OCI-LY1 (cell line): ENCODE measurements at regions not wholly inside any gene's neighbourhood (a gene's known extent, or its start where the extent isn't known, plus 50 kb on each side); places are given as distances from the start of the nearest gene placed in this dataset.

ENCODE experiments used
- H2AFZ ChIP-seq: fragments of 200-600 bp; sonication (generic), shearing (Covaris generic); 2 replicates; pipeline ENCODE4 v1.6.0; 2014; ENCODE audit warnings: antibody characterized with exemption, mild to moderate bottlenecking, low read length
- H3F3A ChIP-seq: fragments of 200-600 bp; sonication (generic), shearing (Covaris generic); 2 replicates; pipeline ENCODE4 v1.6.0; 2014; ENCODE audit warnings: mild to moderate bottlenecking, antibody characterized with exemption, low read length, moderate library complexity; ENCODE audit not compliant: insufficient read depth
- H3K27ac ChIP-seq: fragments of 200-600 bp; sonication (generic); 2 replicates; pipeline ENCODE4 v1.5.1; 2014; ENCODE audit warnings: low read length, mixed run types, mild to moderate bottlenecking, low read depth; ENCODE audit not compliant: poor library complexity, severe bottlenecking
- H3K27me3 ChIP-seq: fragments of 200-600 bp; sonication (generic); 2 replicates; pipeline ENCODE4 v1.6.0; 2014; ENCODE audit warnings: antibody characterized with exemption, mild to moderate bottlenecking, low read length, moderate library complexity; ENCODE audit not compliant: insufficient read depth
- H3K36me3 ChIP-seq: fragments of 200-600 bp; sonication (generic); 2 replicates; pipeline ENCODE4 v1.6.1; 2014; ENCODE audit warnings: mild to moderate bottlenecking, antibody characterized with exemption, low read length, moderate library complexity, mixed read lengths; ENCODE audit not compliant: insufficient read depth
- H3K4me1 ChIP-seq: fragments of 200-600 bp; sonication (generic); 2 replicates; pipeline ENCODE4 v1.5.1; 2014; ENCODE audit warnings: mild to moderate bottlenecking, low read length, moderate library complexity; ENCODE audit not compliant: insufficient read depth, severe bottlenecking
- H3K4me2 ChIP-seq: fragments of 200-600 bp; sonication (generic), shearing (Covaris generic); 2 replicates; pipeline ENCODE4 v1.6.1; 2014; ENCODE audit warnings: low read length
- H3K4me3 ChIP-seq: fragments of 200-600 bp; sonication (generic); 2 replicates; pipeline ENCODE4 v1.5.1; 2014; ENCODE audit warnings: low read length, low read depth, mild to moderate bottlenecking, mixed read lengths; ENCODE audit not compliant: poor library complexity, severe bottlenecking
- H3K79me2 ChIP-seq: fragments of 200-600 bp; shearing (Covaris generic); 2 replicates; pipeline ENCODE4 v1.6.1; 2016; ENCODE audit warnings: mixed run types, low read length, mixed read lengths; ENCODE audit not compliant: insufficient read depth
- H3K9ac ChIP-seq: fragments of 200-600 bp; sonication (generic), shearing (Covaris generic); 2 replicates; pipeline ENCODE4 v1.6.1; 2014; ENCODE audit warnings: mild to moderate bottlenecking, low read length, mixed read lengths
- H3K9me2 ChIP-seq: fragments of 200-600 bp; sonication (generic), shearing (Covaris generic); 2 replicates; pipeline ENCODE4 v1.6.1; 2014; ENCODE audit warnings: low read depth, mild to moderate bottlenecking, low read length, mixed read lengths
- H3K9me3 ChIP-seq: fragments of 200-600 bp; shearing (Covaris generic); 2 replicates; pipeline ENCODE4 v1.6.1; 2014; ENCODE audit warnings: low read length, mixed read lengths
- H4K20me1 ChIP-seq: fragments of 200-600 bp; sonication (generic), shearing (Covaris generic); 2 replicates; pipeline ENCODE4 v1.6.0; 2016; ENCODE audit warnings: mild to moderate bottlenecking, low read length; ENCODE audit not compliant: insufficient read depth
- EZH2 ChIP-seq: fragments of 200-600 bp; sonication (generic), shearing (Covaris generic); IDR thresholded peaks from 2 replicates; pipeline ENCODE4 v1.8.0; 2017; ENCODE audit warnings: borderline replicate concordance, mixed run types, mild to moderate bottlenecking, antibody characterized with exemption, low read length, moderate library complexity, mixed read lengths
- TF ChIP-seq, protein P1 (sequence below): fragments of 200-600 bp; sonication (generic), shearing (Covaris generic); IDR thresholded peaks from 2 replicates; pipeline ENCODE4 v1.5.1; 2017; ENCODE audit warnings: mild to moderate bottlenecking, antibody characterized with exemption, low read length, moderate library complexity, mixed read lengths

- H3K4me2 ChIP-seq = no peak overlapping the region
- H3K79me2 ChIP-seq = no peaks in the 10 kb centered on the region
- H3K36me3 ChIP-seq = no peaks in the 10 kb centered on the region
- H3K4me3 ChIP-seq = no peak overlapping the region
- no peaks in the 10 kb centered on the region for H3K9me2 ChIP-seq
- no peaks in the 10 kb centered on the region for H3K9me3 ChIP-seq
- no peak overlapping the region for H3K9ac ChIP-seq
- no peak overlapping the region for H2AFZ ChIP-seq
- H4K20me1 ChIP-seq = no peaks in the 10 kb centered on the region
- H3K4me1 ChIP-seq = no peaks in the 10 kb centered on the region
- no peaks in the 10 kb centered on the region for H3K27me3 ChIP-seq
- no peak overlapping the region for H3K27ac ChIP-seq
- no peaks in the 10 kb centered on the region for H3F3A ChIP-seq
- TF ChIP-seq, protein P1, sequence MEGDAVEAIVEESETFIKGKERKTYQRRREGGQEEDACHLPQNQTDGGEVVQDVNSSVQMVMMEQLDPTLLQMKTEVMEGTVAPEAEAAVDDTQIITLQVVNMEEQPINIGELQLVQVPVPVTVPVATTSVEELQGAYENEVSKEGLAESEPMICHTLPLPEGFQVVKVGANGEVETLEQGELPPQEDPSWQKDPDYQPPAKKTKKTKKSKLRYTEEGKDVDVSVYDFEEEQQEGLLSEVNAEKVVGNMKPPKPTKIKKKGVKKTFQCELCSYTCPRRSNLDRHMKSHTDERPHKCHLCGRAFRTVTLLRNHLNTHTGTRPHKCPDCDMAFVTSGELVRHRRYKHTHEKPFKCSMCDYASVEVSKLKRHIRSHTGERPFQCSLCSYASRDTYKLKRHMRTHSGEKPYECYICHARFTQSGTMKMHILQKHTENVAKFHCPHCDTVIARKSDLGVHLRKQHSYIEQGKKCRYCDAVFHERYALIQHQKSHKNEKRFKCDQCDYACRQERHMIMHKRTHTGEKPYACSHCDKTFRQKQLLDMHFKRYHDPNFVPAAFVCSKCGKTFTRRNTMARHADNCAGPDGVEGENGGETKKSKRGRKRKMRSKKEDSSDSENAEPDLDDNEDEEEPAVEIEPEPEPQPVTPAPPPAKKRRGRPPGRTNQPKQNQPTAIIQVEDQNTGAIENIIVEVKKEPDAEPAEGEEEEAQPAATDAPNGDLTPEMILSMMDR = no peak
- TF ChIP-seq EZH2 = no peak
Measured at GRCh38 chr3:158908187-158908734, 106.4 kb downstream of the MFSD1 start.

DNA sequence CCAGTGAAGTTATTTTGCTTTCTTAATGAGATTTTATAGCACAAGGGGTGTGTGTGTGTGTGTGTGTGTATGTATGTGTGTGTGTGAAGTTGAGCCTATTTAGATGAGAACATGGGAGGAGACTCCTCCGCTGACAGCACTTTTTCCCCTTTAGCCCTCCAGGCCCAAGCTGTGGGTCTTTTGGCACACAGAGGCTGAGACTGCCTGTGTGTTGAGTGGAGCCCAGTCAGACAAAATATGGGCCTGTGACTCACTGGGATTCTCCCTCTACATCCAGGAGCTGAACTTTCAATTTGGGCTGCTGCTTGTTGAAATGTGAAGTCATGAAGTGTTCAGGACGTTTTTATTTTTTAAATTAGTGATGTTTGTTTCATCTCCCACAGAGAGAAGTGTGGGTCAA lies 108.0 kb downstream of the MFSD1 start:
- H3K27ac ChIP-seq = no peak overlapping the region
- TF ChIP-seq EZH2 = no peak
- TF ChIP-seq, protein P1 = no peak
- H3K4me2 ChIP-seq = no peak overlapping the region
- H3K79me2 ChIP-seq = no peaks in the 10 kb centered on the region
- H3K9me2 ChIP-seq = no peaks in the 10 kb centered on the region
- H2AFZ ChIP-seq = no peak overlapping the region
- H3K9ac ChIP-seq = no peak overlapping the region
- H4K20me1 ChIP-seq = no peaks in the 10 kb centered on the region
- H3K4me3 ChIP-seq = no peak overlapping the region
- H3K9me3 ChIP-seq = no peaks in the 10 kb centered on the region
- H3K27me3 ChIP-seq = no peaks in the 10 kb centered on the region
- H3K36me3 ChIP-seq = no peaks in the 10 kb centered on the region
- H3K4me1 ChIP-seq = no peaks in the 10 kb centered on the region
- no peaks in the 10 kb centered on the region for H3F3A ChIP-seq

DNA sequence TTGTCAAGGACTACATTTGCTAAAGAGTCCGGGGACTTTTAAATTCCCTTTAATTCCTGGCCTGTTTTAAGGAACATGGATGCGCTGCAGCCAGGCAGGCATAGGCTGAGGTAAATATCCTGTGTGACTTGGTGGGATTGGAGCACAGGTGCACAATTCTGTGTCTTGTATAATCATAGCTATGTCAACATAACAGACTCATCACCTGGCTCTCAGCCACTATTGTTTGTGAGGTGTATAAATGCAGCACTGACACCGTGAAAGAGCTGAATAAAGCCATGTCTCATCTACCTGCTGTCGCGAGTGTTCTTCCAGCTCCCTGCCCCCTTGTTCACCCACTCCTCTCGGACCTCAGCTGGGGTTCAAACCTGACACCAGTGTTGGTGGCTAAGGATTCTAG lies 109.7 kb downstream of the MFSD1 start:
- TF ChIP-seq, protein P1 = no peak
- TF ChIP-seq EZH2 = no peak
- no peaks in the 10 kb centered on the region for H3F3A ChIP-seq
- no peaks in the 10 kb centered on the region for H3K27me3 ChIP-seq
- H2AFZ ChIP-seq = no peak overlapping the region
- H3K4me3 ChIP-seq = no peak overlapping the region
- H4K20me1 ChIP-seq = no peaks in the 10 kb centered on the region
- no peaks in the 10 kb centered on the region for H3K9me2 ChIP-seq
- no peaks in the 10 kb centered on the region for H3K79me2 ChIP-seq
- no peak overlapping the region for H3K27ac ChIP-seq
- no peaks in the 10 kb centered on the region for H3K9me3 ChIP-seq
- no peak overlapping the region for H3K9ac ChIP-seq
- H3K4me1 ChIP-seq = no peaks in the 10 kb centered on the region
- H3K36me3 ChIP-seq = no peaks in the 10 kb centered on the region
- no peak overlapping the region for H3K4me2 ChIP-seq
